ENCODE measurements at regions not wholly inside any gene's neighbourhood (a gene's known extent, or its start where the extent isn't known, plus 50 kb on each side); places are given as distances from the start of the nearest gene placed in this dataset.

- no peak overlapping the region for H3K4me3 ChIP-seq (ENCODE audit: low read depth, low read length)
- no peaks in the 10 kb centered on the region for H3K36me3 ChIP-seq (ENCODE audit: control insufficient read depth, insufficient read depth, low read length)
- no peak for TF ChIP-seq CTCF (IDR thresholded peaks at IDR 0.05; ENCODE audit: insufficient read depth, low read length, poor library complexity, severe bottlenecking)
- DNase-seq (ENCODE audit: low read depth), result no peak
- no peaks in the 10 kb centered on the region for H3K27me3 ChIP-seq (ENCODE audit: control insufficient read depth, insufficient read depth, low read length)
Observed at GRCh38 chr7:86953219-86953618, 106.2 kb downstream of the ELAPOR2 start.

- no peaks in the 10 kb centered on the region for H3K36me3 ChIP-seq (ENCODE audit: control insufficient read depth, insufficient read depth, low read length)
- no peaks in the 10 kb centered on the region for H3K27me3 ChIP-seq (ENCODE audit: control insufficient read depth, insufficient read depth, low read length)
- DNase-seq (ENCODE audit: low read depth), result no peak
- TF ChIP-seq CTCF (IDR thresholded peaks at IDR 0.05; ENCODE audit: insufficient read depth, low read length, poor library complexity, severe bottlenecking), result no peak
- H3K4me3 ChIP-seq (ENCODE audit: low read depth, low read length), result no peak overlapping the region
Observed at GRCh38 chr7:86951895-86952294, 107.6 kb downstream of the ELAPOR2 start.

- DNase-seq (ENCODE audit: low read depth), result no peak
- Histone ChIP-seq H3K4me3 (ENCODE audit: low read depth, low read length) (no peak overlapping the region), H3K36me3 (ENCODE audit: control insufficient read depth, insufficient read depth, low read length) (no peaks in the 10 kb centered on the region), H3K27me3 (ENCODE audit: control insufficient read depth, insufficient read depth, low read length) (no peaks in the 10 kb centered on the region)
- no peak for TF ChIP-seq CTCF (IDR thresholded peaks at IDR 0.05; ENCODE audit: insufficient read depth, low read length, poor library complexity, severe bottlenecking)
Observed at GRCh38 chr7:86950944-86951343, 108.5 kb downstream of the ELAPOR2 start.

GRCh38 chr7:86950360-86950759 is 109.1 kb downstream of the ELAPOR2 start:
- TF ChIP-seq CTCF (IDR thresholded peaks at IDR 0.05; ENCODE audit: insufficient read depth, low read length, poor library complexity, severe bottlenecking), result no peak
- Histone ChIP-seq H3K27me3 (ENCODE audit: control insufficient read depth, insufficient read depth, low read length) (no peaks in the 10 kb centered on the region), H3K4me3 (ENCODE audit: low read depth, low read length) (no peak overlapping the region), H3K36me3 (ENCODE audit: control insufficient read depth, insufficient read depth, low read length) (no peaks in the 10 kb centered on the region)
- no peak for DNase-seq (ENCODE audit: low read depth)

- Histone ChIP-seq H3K27me3 (ENCODE audit: control insufficient read depth, insufficient read depth, low read length) (no peaks in the 10 kb centered on the region), H3K4me3 (ENCODE audit: low read depth, low read length) (no peak overlapping the region), H3K36me3 (ENCODE audit: control insufficient read depth, insufficient read depth, low read length) (no peaks in the 10 kb centered on the region)
- no peak for TF ChIP-seq CTCF (IDR thresholded peaks at IDR 0.05; ENCODE audit: insufficient read depth, low read length, poor library complexity, severe bottlenecking)
- DNase-seq (ENCODE audit: low read depth), result no peak
Observed at GRCh38 chr7:86949779-86950260, 109.6 kb downstream of the ELAPOR2 start.

- TF ChIP-seq CTCF (IDR thresholded peaks at IDR 0.05; ENCODE audit: insufficient read depth, low read length, poor library complexity, severe bottlenecking), result no peak
- Histone ChIP-seq H3K36me3 (ENCODE audit: control insufficient read depth, insufficient read depth, low read length) (no peaks in the 10 kb centered on the region), H3K4me3 (ENCODE audit: low read depth, low read length) (no peak overlapping the region), H3K27me3 (ENCODE audit: control insufficient read depth, insufficient read depth, low read length) (no peaks in the 10 kb centered on the region)
- no peak for DNase-seq (ENCODE audit: low read depth)
Observed at GRCh38 chr7:86949052-86949778, 110.2 kb downstream of the ELAPOR2 start.

Data from kidney epithelial cell (primary cell).